ENCODE measurements at regions not wholly inside any gene's neighbourhood (a gene's known extent, or its start where the extent isn't known, plus 50 kb on each side); places are given as distances from the start of the nearest gene placed in this dataset.

DNA sequence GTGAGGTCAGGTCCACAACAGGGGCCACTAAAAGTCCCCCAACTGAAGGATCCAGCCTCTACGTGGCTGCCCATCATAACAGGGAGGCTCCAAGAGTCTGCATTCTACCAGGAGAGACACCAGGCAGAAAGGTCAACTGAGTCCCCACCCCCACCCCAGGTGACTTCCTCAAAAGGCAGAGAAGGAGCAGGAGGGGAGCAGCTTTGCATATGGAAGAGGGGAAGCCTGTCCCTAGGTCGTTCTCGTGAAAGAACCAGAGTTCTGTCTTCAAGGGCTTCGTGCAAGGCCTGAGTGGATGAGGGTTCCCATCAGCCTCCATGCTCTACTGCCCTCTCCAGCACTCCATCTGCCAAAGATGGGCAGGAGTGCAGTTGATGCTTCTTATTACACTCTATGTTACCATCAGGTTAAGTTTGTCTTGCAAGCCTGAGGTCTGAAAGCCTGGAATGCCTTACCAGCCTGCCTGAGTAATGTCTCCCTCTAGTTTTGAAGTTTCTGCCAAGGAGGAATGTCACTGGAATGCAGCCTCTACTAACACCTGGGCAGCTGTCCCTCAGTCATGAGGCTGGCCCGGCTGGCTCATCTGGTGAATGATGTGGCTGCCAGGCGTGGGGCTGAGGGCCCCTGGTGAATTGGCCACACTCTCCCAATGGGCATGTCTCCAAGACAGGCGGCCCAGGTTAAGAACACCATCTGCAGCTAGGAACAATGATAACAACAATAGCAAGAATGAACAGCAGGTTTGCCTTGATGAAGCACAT, 54.3 kb upstream of the SMNDC1 start:
- no peak overlapping the region for H3K4me3 ChIP-seq (ENCODE audit: low read length in 2 of 2)
- H3K9me3 ChIP-seq (ENCODE audit: control insufficient read depth in 1 of 2, low read length in 2 of 2): no peaks in the 10 kb centered on the region
- Mint-ChIP-seq H3K4me1 (peaks cover 49 to 66% (median 61%) of the 10 kb centered on the region in 4 donors), H3K9me3 (peaks cover 0 to 8% (median 5%) of the 10 kb centered on the region in 8 donors), H3K27me3 (no peaks in the 10 kb centered on the region), H3K4me3 (peak overlapping the region in 2 of 8 donors; percentile 59 to 64), H3K27ac (peak overlapping the region in 6 of 7 donors; percentile 8 to 100 (median 100)), H3K36me3 (peaks cover 0 to 9% of the 10 kb centered on the region in 2 donors)
- H3K4me1 ChIP-seq (ENCODE audit: insufficient read depth, low read length): peaks cover 60% of the 10 kb centered on the region
- H3K36me3 ChIP-seq (ENCODE audit: insufficient read depth, low read length): no peaks in the 10 kb centered on the region
- no peak for DNase-seq
- H3K27me3 ChIP-seq (ENCODE audit: insufficient read depth, low read length): no peaks in the 10 kb centered on the region
- CTCF ChIA-PET (ENCODE audit: partially characterized antibody): no interaction called here
- POLR2A ChIA-PET (ENCODE audit: partially characterized antibody): interaction anchor here (0.8 kb wide), 1 partner anchor 138 kb away, joined by 3 read pairs; no protein-coding TSS in a partner anchor
- intact Hi-C loops (cut with micrococcal nuclease): no loop called here
- H3K27ac ChIP-seq (ENCODE audit: low read depth, low read length): no peak overlapping the region

GRCh38 chr10:110360857-110361474, 56.2 kb upstream of the SMNDC1 start:
- Histone ChIP-seq H3K4me3 (ENCODE audit: low read length in 2 of 2) (no peak overlapping the region), H3K27ac (ENCODE audit: low read depth, low read length) (no peak overlapping the region), H3K4me1 (ENCODE audit: insufficient read depth, low read length) (peaks cover 48% of the 10 kb centered on the region), H3K27me3 (ENCODE audit: insufficient read depth, low read length) (no peaks in the 10 kb centered on the region), H3K9me3 (ENCODE audit: control insufficient read depth in 1 of 2, low read length in 2 of 2) (no peaks in the 10 kb centered on the region), H3K36me3 (ENCODE audit: insufficient read depth, low read length) (no peaks in the 10 kb centered on the region)
- Mint-ChIP-seq H3K36me3 (peaks cover 0 to 9% of the 10 kb centered on the region in 2 donors), H3K9me3 (peaks cover 0 to 8% (median 5%) of the 10 kb centered on the region in 8 donors), H3K27ac (peak overlapping the region in 1 of 7 donors; percentile 30), H3K4me1 (peaks cover 34 to 53% (median 47%) of the 10 kb centered on the region in 4 donors), H3K27me3 (no peaks in the 10 kb centered on the region), H3K4me3 (no peak overlapping the region)
- ChIA-PET POLR2A (ENCODE audit: partially characterized antibody) (no interaction called here), CTCF (ENCODE audit: partially characterized antibody) (interaction anchor here (1.1 kb wide), 1 partner anchor 138 kb away, joined by 4 read pairs; no protein-coding TSS in a partner anchor)
- DNase-seq: no peak
- intact Hi-C loops (cut with micrococcal nuclease): no loop called here

DNA sequence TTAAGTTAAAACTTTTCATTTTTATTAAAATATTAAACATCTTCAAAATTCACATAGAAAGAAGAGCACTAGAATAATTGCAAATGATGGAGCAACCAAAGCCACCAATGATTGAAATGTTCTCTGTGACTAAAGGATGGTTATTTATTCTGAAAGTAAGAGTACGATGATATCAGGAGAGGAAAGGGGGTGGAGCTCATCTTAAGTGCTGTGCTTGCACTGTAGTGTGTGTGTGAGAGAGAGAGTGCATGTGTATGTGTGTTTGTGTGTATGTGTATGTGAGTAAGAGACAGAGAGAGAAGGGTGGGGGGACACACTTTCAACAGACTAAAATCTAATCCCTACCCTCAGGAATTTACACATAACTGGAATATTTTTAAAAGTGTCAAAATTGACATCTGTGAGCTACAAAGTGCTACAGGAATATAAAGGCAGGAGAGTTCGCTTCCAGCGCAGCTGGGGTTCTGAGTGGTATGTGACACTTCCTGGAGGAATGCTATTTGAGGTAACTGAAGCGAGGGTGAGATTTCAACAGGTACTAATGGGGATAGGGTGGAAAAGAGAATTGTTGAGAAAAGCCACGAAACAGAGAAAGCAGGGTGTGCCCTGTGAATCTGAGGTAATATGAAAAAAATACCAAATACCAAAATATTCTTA, 57.2 kb upstream of the SMNDC1 start:
- H3K9me3 Mint-ChIP-seq: peaks cover 0 to 8% (median 5%) of the 10 kb centered on the region in 8 donors
- H3K27me3 Mint-ChIP-seq: no peaks in the 10 kb centered on the region
- peak overlapping the region in 5 of 7 donors; percentile 8 to 59 (median 33) for H3K27ac Mint-ChIP-seq
- no peak overlapping the region for H3K27ac ChIP-seq (ENCODE audit: low read depth, low read length)
- H3K4me3 Mint-ChIP-seq: peak overlapping the region in 6 of 8 donors; percentile 3 to 81 (median 17)
- H3K36me3 ChIP-seq (ENCODE audit: insufficient read depth, low read length): no peaks in the 10 kb centered on the region
- peaks cover 25 to 44% (median 38%) of the 10 kb centered on the region in 4 donors for H3K4me1 Mint-ChIP-seq
- DNase-seq: no peak
- ChIA-PET POLR2A (ENCODE audit: partially characterized antibody) (interaction anchor here (1.1 to 1.2 kb wide), 2 partner anchors 135 to 137 kb away, joined by 3 to 4 read pairs; partner anchors contain the start of gene DUSP5), CTCF (ENCODE audit: partially characterized antibody) (interaction anchor here (0.8 to 1.1 kb wide), 2 partner anchors 55 to 137 kb away, joined by 3 to 4 read pairs; no protein-coding TSS in a partner anchor)
- H3K4me1 ChIP-seq (ENCODE audit: insufficient read depth, low read length): peaks cover 38% of the 10 kb centered on the region
- intact Hi-C loops (cut with micrococcal nuclease): no loop called here
- H3K4me3 ChIP-seq (ENCODE audit: low read length in 2 of 2): no peak overlapping the region
- H3K36me3 Mint-ChIP-seq: peaks cover 0 to 9% of the 10 kb centered on the region in 2 donors
- H3K27me3 ChIP-seq (ENCODE audit: insufficient read depth, low read length): no peaks in the 10 kb centered on the region
- no peaks in the 10 kb centered on the region for H3K9me3 ChIP-seq (ENCODE audit: control insufficient read depth in 1 of 2, low read length in 2 of 2)

DNA sequence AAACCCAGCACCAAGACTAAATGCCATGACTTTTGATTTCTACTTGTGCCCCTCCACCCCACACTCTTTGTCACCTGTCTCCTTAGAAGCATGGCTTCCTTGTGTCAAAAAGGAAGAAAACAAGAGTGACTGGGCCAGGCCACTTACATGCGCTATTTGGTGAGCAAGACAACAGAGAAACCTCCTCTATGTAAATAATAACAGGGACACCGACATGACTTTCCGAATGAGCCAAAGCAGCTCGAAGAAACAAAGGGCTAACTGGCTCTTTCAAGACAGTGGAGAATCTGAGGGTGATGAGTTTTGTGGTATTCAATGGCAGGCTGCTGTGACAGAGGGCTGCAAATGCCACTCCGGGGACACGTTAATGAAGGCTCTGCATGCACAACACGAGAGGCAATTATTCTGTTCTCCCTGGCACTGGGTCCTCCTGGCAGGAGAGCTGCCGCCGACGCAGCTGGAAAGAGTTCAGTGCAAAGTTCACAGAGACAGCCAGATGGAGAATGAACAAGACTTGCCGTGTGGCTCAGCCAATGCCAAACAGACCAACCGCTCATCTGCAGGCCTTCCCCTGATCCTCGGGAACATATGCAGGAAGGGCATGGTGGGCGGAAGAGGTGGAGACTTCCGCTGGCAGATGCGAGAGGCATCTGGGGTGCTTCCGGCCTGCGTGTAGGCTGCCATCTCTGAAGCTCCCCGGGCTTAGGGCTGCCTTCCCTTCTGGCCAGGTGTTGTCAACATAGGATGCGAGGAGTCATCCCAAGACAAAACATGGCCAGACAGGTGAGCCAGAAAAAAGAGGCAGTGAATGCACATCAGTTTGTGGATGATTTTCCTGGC, 59.1 kb upstream of the SMNDC1 start:
- H3K4me3 Mint-ChIP-seq: peak overlapping the region; percentile 46 to 87 (median 77)
- no peaks in the 10 kb centered on the region for H3K9me3 ChIP-seq (ENCODE audit: control insufficient read depth in 1 of 2, low read length in 2 of 2)
- peaks cover 20% of the 10 kb centered on the region for H3K4me1 ChIP-seq (ENCODE audit: insufficient read depth, low read length)
- peaks cover 0 to 9% of the 10 kb centered on the region in 2 donors for H3K36me3 Mint-ChIP-seq
- peak overlapping the region; percentile 20 to 41 for H3K4me3 ChIP-seq (ENCODE audit: low read length in 2 of 2)
- H3K27me3 Mint-ChIP-seq: no peaks in the 10 kb centered on the region
- H3K27me3 ChIP-seq (ENCODE audit: insufficient read depth, low read length): no peaks in the 10 kb centered on the region
- no peak overlapping the region for H3K27ac ChIP-seq (ENCODE audit: low read depth, low read length)
- H3K4me1 Mint-ChIP-seq: peaks cover 16 to 27% (median 22%) of the 10 kb centered on the region in 4 donors
- peak in 4 of 5 donors; percentile 34 to 56 (median 44) for DNase-seq
- peak overlapping the region; percentile 66 to 93 (median 91) for H3K27ac Mint-ChIP-seq
- no peaks in the 10 kb centered on the region for H3K36me3 ChIP-seq (ENCODE audit: insufficient read depth, low read length)
- intact Hi-C loops (cut with micrococcal nuclease): no loop called here
- ChIA-PET POLR2A (ENCODE audit: partially characterized antibody) (interaction anchor here (1.2 to 1.7 kb wide), 4 partner anchors 9 to 136 kb away, joined by 4 to 11 read pairs (median 8); partner anchors contain the start of gene DUSP5), CTCF (ENCODE audit: partially characterized antibody) (interaction anchor here (1.0 to 1.4 kb wide), 3 partner anchors 9 to 135 kb away, joined by 3 read pairs; no protein-coding TSS in a partner anchor)
- H3K9me3 Mint-ChIP-seq: peaks cover 0 to 8% (median 4%) of the 10 kb centered on the region in 8 donors

GRCh38 chr10:110364531-110364937, 59.8 kb upstream of the SMNDC1 start:
- Mint-ChIP-seq H3K27me3 (no peaks in the 10 kb centered on the region), H3K4me3 (peak overlapping the region in 3 of 8 donors; percentile 6 to 87 (median 77)), H3K4me1 (peaks cover 16 to 27% (median 22%) of the 10 kb centered on the region in 4 donors), H3K36me3 (peaks cover 0 to 9% of the 10 kb centered on the region in 2 donors), H3K9me3 (peaks cover 0 to 8% (median 4%) of the 10 kb centered on the region in 8 donors), H3K27ac (peak overlapping the region in 4 of 7 donors; percentile 17 to 91 (median 52))
- no peaks in the 10 kb centered on the region for H3K27me3 ChIP-seq (ENCODE audit: insufficient read depth, low read length)
- CTCF ChIA-PET (ENCODE audit: partially characterized antibody): interaction anchor here (0.9 to 1.4 kb wide), 3 partner anchors 9 to 134 kb away, joined by 3 read pairs; no protein-coding TSS in a partner anchor
- H3K4me3 ChIP-seq (ENCODE audit: low read length in 2 of 2): peak overlapping the region in 1 of 2 donors; percentile 41
- POLR2A ChIA-PET (ENCODE audit: partially characterized antibody): interaction anchor here (1.2 to 1.7 kb wide), 4 partner anchors 10 to 135 kb away, joined by 4 to 11 read pairs (median 8); partner anchors contain the start of gene DUSP5
- H3K9me3 ChIP-seq (ENCODE audit: control insufficient read depth in 1 of 2, low read length in 2 of 2): no peaks in the 10 kb centered on the region
- intact Hi-C loops (cut with micrococcal nuclease): no loop called here
- H3K36me3 ChIP-seq (ENCODE audit: insufficient read depth, low read length): no peaks in the 10 kb centered on the region
- no peak for DNase-seq
- H3K27ac ChIP-seq (ENCODE audit: low read depth, low read length): no peak overlapping the region
- peaks cover 20% of the 10 kb centered on the region for H3K4me1 ChIP-seq (ENCODE audit: insufficient read depth, low read length)
